Body of pancreas (tissue), 4 donors: ENCODE measurements at regions not wholly inside any gene's neighbourhood (a gene's known extent, or its start where the extent isn't known, plus 50 kb on each side); places are given as distances from the start of the nearest gene placed in this dataset.

Experiments used
- CTCF ChIP-seq, 7 experiments: fragments of 450-650 bp in 4 of 7; fragments of 200-600 bp in 3 of 7; sonication (generic) in 3 of 7; IDR thresholded peaks; one replicate each; pipeline ENCODE4 v1.5.1; 2016 to 2019; ENCODE audit warnings: antibody characterized with exemption in 7 of 7
- POLR2A ChIP-seq, 3 donors: fragments of 450-650 bp; IDR thresholded peaks; one replicate each; pipeline ENCODE4 v1.6.1; 2016; ENCODE audit warnings: antibody characterized with exemption in 3 of 3, mild to moderate bottlenecking in 2 of 3

DNA sequence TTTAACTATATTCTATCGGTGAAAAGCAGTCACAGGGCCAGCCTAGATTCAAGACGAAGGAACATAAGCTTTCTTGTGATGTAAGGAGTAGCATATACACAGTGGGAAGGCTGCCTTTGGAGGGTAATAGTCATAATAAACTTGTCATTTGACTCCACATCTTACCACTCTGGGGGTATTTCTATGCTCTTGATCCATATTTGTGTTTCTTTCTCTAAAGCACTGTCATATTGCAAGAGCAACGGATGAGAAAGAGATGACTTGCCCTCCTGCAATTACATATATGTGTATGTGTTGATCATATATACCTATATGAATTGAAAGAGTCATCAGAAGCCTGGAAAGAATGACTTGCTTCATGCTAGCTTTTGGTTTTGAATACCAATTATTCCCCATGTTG, 225.4 kb upstream of the HS3ST3A1 start:
- no peak for TF ChIP-seq POLR2A (IDR thresholded peaks at IDR 0.05)
- no peak for TF ChIP-seq CTCF (IDR thresholded peaks at IDR 0.05)
